CD4-positive, CD25-positive, alpha-beta regulatory T cell (primary cell): ENCODE measurements at regions not wholly inside any gene's neighbourhood (a gene's known extent, or its start where the extent isn't known, plus 50 kb on each side); places are given as distances from the start of the nearest gene placed in this dataset.

Experiments
- ATAC-seq, 2 donors: fragments of 150-1000 bp; cut with Tn5 transposase; one replicate each; pipeline ENCODE4 v1.10.0; 2021; ENCODE audit warnings: low read depth in 2 of 2, moderate number of reproducible peaks in 2 of 2, moderate library complexity in 1 of 2
- DNase-seq, 3 donors: peaks; one replicate each; pipeline versions ENCODE4 v3.0.0 to v3.0.0-alpha.2; 2012 to 2022; ENCODE audit warnings: mixed read lengths in 1 of 3
- H3K27ac ChIP-seq: one replicate; pipeline ENCODE4 v1.7.0; 2013; ENCODE audit warnings: mild to moderate bottlenecking, low read length; ENCODE audit not compliant: insufficient read depth, poor library complexity, severe bottlenecking
- H3K27me3 ChIP-seq: one replicate; pipeline ENCODE4 v1.7.0; 2013; ENCODE audit warnings: low read length; ENCODE audit not compliant: control insufficient read depth, insufficient read depth
- H3K36me3 ChIP-seq: one replicate; pipeline ENCODE4 v1.7.0; 2013; ENCODE audit warnings: mild to moderate bottlenecking, low read length, moderate library complexity; ENCODE audit not compliant: control insufficient read depth, insufficient read depth
- H3K4me1 ChIP-seq: 2 replicates; pipeline ENCODE4 v1.7.0; 2013; ENCODE audit warnings: mild to moderate bottlenecking, low read length; ENCODE audit not compliant: insufficient read depth, control insufficient read depth, poor library complexity, severe bottlenecking
- H3K4me3 ChIP-seq: one replicate; pipeline ENCODE4 v1.7.0; 2013; ENCODE audit warnings: low read depth, mild to moderate bottlenecking, low read length, moderate library complexity
- H3K9me3 ChIP-seq, 2 experiments: 1 replicate in 1 of 2; 2 replicates in 1 of 2; pipeline ENCODE4 v1.7.0; 2013; ENCODE audit warnings: low read length in 2 of 2, mild to moderate bottlenecking in 1 of 2, moderate library complexity in 1 of 2; ENCODE audit not compliant: control insufficient read depth in 2 of 2
- H3K27ac Mint-ChIP-seq, 3 donors: one replicate each; pipeline ENCODE4 v1.8.0; 2020 to 2022; ENCODE audit warnings: mild to moderate bottlenecking in 3 of 3, mixed read lengths in 3 of 3, moderate library complexity in 2 of 3
- H3K27me3 Mint-ChIP-seq: one replicate; pipeline ENCODE4 v1.8.0; 2022; ENCODE audit warnings: mild to moderate bottlenecking, mixed read lengths
- H3K36me3 Mint-ChIP-seq: one replicate; pipeline ENCODE4 v1.8.0; 2020; ENCODE audit warnings: mixed read lengths
- H3K4me1 Mint-ChIP-seq, 4 donors: one replicate each; pipeline ENCODE4 v1.8.0; 2020 to 2022; ENCODE audit warnings: mixed read lengths in 4 of 4, mild to moderate bottlenecking in 1 of 4
- H3K4me3 Mint-ChIP-seq, 4 donors: one replicate each; pipeline ENCODE4 v1.8.0; 2020 to 2022; ENCODE audit warnings: mild to moderate bottlenecking in 4 of 4, mixed read lengths in 4 of 4, moderate library complexity in 3 of 4
- H3K9me3 Mint-ChIP-seq, 7 donors: one replicate each; pipeline ENCODE4 v1.8.0; 2020 to 2022; ENCODE audit warnings: mixed read lengths in 7 of 7, mild to moderate bottlenecking in 3 of 7, moderate library complexity in 2 of 7

DNA sequence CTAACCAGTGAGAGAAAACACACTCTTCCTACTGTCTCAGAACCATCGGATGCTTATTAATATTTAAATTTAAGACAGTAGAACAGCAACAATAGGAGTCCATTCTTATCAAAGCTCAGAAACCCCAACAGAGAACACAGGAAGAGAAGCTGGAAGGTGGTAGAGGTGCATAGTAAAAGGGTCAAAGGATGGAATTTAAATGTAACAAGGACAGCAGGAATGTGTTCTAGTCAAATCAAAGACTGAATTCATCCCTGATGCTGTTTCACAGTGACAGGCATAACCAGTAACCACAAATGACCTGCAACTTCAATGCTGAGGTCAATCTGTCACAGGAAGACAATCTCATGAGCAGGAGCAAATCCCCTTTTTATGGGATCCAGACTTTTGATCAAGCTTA lies 1259.7 kb downstream of the XPNPEP1 start:
- no peak for ATAC-seq
- H3K27ac ChIP-seq, result no peak overlapping the region
- peaks cover 0 to 24% (median 2%) of the 10 kb centered on the region in 7 donors for H3K9me3 Mint-ChIP-seq
- no peaks in the 10 kb centered on the region for H3K4me1 Mint-ChIP-seq
- H3K4me3 ChIP-seq, result no peak overlapping the region
- no peak for DNase-seq
- H3K4me1 ChIP-seq, result no peaks in the 10 kb centered on the region
- H3K36me3 Mint-ChIP-seq, result no peaks in the 10 kb centered on the region
- H3K36me3 ChIP-seq, result no peaks in the 10 kb centered on the region
- no peak overlapping the region for H3K4me3 Mint-ChIP-seq
- H3K27me3 ChIP-seq, result no peaks in the 10 kb centered on the region
- H3K9me3 ChIP-seq, result no peaks in the 10 kb centered on the region
- no peaks in the 10 kb centered on the region for H3K27me3 Mint-ChIP-seq
- H3K27ac Mint-ChIP-seq, result no peak overlapping the region

DNA sequence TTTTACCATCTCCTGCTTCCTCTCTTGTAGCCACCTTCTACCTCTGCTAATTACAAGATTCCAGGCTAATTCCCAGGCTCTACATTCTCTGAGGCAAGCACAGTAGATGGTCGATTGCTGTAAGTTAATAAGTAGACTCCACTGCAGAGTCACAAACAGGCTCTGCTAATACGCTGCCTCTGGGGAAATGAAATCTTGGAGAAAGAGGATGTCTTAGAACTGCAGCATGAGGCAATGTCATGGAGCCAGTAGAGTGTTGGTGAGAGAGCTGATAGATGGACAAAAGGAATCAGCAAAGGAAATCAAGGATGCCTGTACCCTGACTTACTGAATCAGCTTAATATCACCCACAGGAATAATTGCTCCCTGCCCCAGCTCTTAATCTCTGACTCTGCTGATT lies 1260.3 kb downstream of the XPNPEP1 start:
- ATAC-seq, result no peak
- Histone ChIP-seq H3K4me1 (no peaks in the 10 kb centered on the region), H3K27me3 (no peaks in the 10 kb centered on the region), H3K27ac (no peak overlapping the region), H3K36me3 (no peaks in the 10 kb centered on the region), H3K9me3 (no peaks in the 10 kb centered on the region), H3K4me3 (no peak overlapping the region)
- Mint-ChIP-seq H3K36me3 (no peaks in the 10 kb centered on the region), H3K4me1 (no peaks in the 10 kb centered on the region), H3K9me3 (peaks cover 0 to 24% (median 2%) of the 10 kb centered on the region in 7 donors), H3K27ac (no peak overlapping the region), H3K4me3 (no peak overlapping the region), H3K27me3 (no peaks in the 10 kb centered on the region)
- DNase-seq, result no peak

GRCh38 chr10:108655057-108655456 lies 1268.3 kb downstream of the XPNPEP1 start:
- Histone ChIP-seq H3K4me3 (no peak overlapping the region), H3K4me1 (no peaks in the 10 kb centered on the region), H3K27ac (no peak overlapping the region), H3K36me3 (no peaks in the 10 kb centered on the region), H3K9me3 (peaks cover 0 to 3% of the 10 kb centered on the region in 2 experiments), H3K27me3 (no peaks in the 10 kb centered on the region)
- H3K27ac Mint-ChIP-seq, result no peak overlapping the region
- no peak for DNase-seq
- no peak for ATAC-seq
- peaks cover 0 to 25% (median 5%) of the 10 kb centered on the region in 7 donors for H3K9me3 Mint-ChIP-seq
- no peak overlapping the region for H3K4me3 Mint-ChIP-seq
- no peaks in the 10 kb centered on the region for H3K4me1 Mint-ChIP-seq
- H3K27me3 Mint-ChIP-seq, result no peaks in the 10 kb centered on the region
- H3K36me3 Mint-ChIP-seq, result no peaks in the 10 kb centered on the region

DNA sequence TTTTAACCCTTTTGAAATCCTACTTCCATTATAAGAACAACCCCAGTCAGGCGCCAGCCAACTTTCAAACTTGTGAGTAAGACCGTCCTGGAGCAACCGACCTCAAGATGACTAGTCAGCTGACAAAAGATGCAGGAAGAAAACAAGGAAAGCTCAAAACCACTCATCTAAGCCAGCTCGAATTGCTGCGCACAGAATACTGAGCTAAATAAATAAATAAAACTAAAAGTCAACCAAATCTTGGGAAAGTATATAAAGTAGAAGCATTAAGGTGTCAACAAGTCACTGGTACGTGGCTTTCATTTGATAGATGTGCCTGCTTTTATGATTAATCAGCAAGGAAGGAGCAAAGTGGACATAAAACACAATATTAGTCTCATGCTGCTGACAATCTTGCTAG lies 1269.8 kb downstream of the XPNPEP1 start:
- H3K4me3 ChIP-seq, result no peak overlapping the region
- peaks cover 0 to 3% of the 10 kb centered on the region in 2 experiments for H3K9me3 ChIP-seq
- Mint-ChIP-seq H3K27me3 (no peaks in the 10 kb centered on the region), H3K4me3 (no peak overlapping the region), H3K36me3 (no peaks in the 10 kb centered on the region), H3K27ac (no peak overlapping the region), H3K9me3 (peaks cover 0 to 17% (median 5%) of the 10 kb centered on the region in 7 donors), H3K4me1 (no peaks in the 10 kb centered on the region)
- ATAC-seq (no peak), DNase-seq (no peak)
- no peak overlapping the region for H3K27ac ChIP-seq
- H3K27me3 ChIP-seq, result no peaks in the 10 kb centered on the region
- H3K36me3 ChIP-seq, result no peaks in the 10 kb centered on the region
- no peaks in the 10 kb centered on the region for H3K4me1 ChIP-seq

DNA sequence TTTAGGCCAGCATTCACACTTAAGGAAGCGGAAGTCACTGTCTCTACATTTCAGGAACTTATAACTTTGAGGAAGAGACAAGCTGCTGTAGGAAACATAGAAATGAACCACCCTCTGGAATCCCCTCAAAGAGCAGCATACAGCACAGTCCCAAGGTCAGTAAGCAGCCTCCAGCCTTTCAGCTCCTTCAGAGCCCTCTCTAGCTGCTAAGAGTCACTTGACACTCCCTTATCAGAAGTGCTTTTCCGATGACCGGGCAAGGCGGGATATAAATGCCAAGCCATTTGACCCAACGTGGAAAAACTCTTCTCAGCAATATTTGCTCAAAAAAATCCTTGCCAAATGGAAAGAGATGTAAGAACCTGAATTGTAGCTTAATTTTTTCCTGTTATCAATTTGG lies 1284.3 kb downstream of the XPNPEP1 start:
- Mint-ChIP-seq H3K36me3 (no peaks in the 10 kb centered on the region), H3K27ac (no peak overlapping the region), H3K27me3 (no peaks in the 10 kb centered on the region), H3K4me1 (no peaks in the 10 kb centered on the region), H3K9me3 (peaks cover 2 to 27% (median 7%) of the 10 kb centered on the region in 7 donors), H3K4me3 (no peak overlapping the region)
- Histone ChIP-seq H3K36me3 (no peaks in the 10 kb centered on the region), H3K27ac (no peak overlapping the region), H3K27me3 (no peaks in the 10 kb centered on the region), H3K9me3 (no peaks in the 10 kb centered on the region), H3K4me1 (no peaks in the 10 kb centered on the region), H3K4me3 (no peak overlapping the region)
- ATAC-seq (no peak), DNase-seq (no peak)

GRCh38 chr10:108638225-108638624 lies 1285.1 kb downstream of the XPNPEP1 start:
- Mint-ChIP-seq H3K9me3 (peaks cover 2 to 23% (median 6%) of the 10 kb centered on the region in 7 donors), H3K36me3 (no peaks in the 10 kb centered on the region), H3K27me3 (no peaks in the 10 kb centered on the region), H3K4me1 (no peaks in the 10 kb centered on the region), H3K4me3 (no peak overlapping the region), H3K27ac (no peak overlapping the region)
- Histone ChIP-seq H3K9me3 (no peaks in the 10 kb centered on the region), H3K27ac (no peak overlapping the region), H3K27me3 (no peaks in the 10 kb centered on the region), H3K36me3 (no peaks in the 10 kb centered on the region), H3K4me3 (no peak overlapping the region), H3K4me1 (no peaks in the 10 kb centered on the region)
- DNase-seq, result no peak
- ATAC-seq, result no peak

DNA sequence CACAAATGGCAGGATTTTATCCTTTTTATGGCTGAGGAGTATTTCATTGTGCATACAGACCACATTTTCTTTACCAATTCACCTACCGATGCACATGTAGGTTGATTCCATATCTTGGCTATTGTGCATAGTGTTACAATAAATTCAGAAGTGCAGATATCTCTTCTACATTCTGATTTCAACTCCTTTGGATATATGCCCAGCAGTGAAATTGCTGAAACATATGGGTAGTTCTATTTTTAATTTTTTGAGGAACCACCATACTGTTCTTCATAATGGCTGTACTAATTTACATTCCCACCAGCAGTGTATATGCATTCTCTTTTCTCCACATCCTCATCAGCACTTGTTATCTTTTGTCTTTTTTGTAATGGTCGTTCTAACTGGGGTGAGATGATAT lies 1290.3 kb downstream of the XPNPEP1 start:
- H3K9me3 Mint-ChIP-seq, result peaks cover 0 to 26% (median 7%) of the 10 kb centered on the region in 7 donors
- Histone ChIP-seq H3K27ac (no peak overlapping the region), H3K4me3 (no peak overlapping the region), H3K4me1 (no peaks in the 10 kb centered on the region), H3K36me3 (no peaks in the 10 kb centered on the region), H3K9me3 (no peaks in the 10 kb centered on the region), H3K27me3 (no peaks in the 10 kb centered on the region)
- DNase-seq (no peak), ATAC-seq (no peak)
- no peaks in the 10 kb centered on the region for H3K27me3 Mint-ChIP-seq
- no peaks in the 10 kb centered on the region for H3K36me3 Mint-ChIP-seq
- no peak overlapping the region for H3K27ac Mint-ChIP-seq
- H3K4me3 Mint-ChIP-seq, result no peak overlapping the region
- H3K4me1 Mint-ChIP-seq, result no peaks in the 10 kb centered on the region

- Mint-ChIP-seq H3K9me3 (peaks cover 0 to 25% (median 7%) of the 10 kb centered on the region in 7 donors), H3K4me1 (no peaks in the 10 kb centered on the region), H3K27me3 (no peaks in the 10 kb centered on the region), H3K4me3 (no peak overlapping the region), H3K36me3 (no peaks in the 10 kb centered on the region), H3K27ac (no peak overlapping the region)
- no peak for DNase-seq
- no peaks in the 10 kb centered on the region for H3K36me3 ChIP-seq
- no peak overlapping the region for H3K27ac ChIP-seq
- ATAC-seq, result no peak
- no peak overlapping the region for H3K4me3 ChIP-seq
- no peaks in the 10 kb centered on the region for H3K4me1 ChIP-seq
- no peaks in the 10 kb centered on the region for H3K9me3 ChIP-seq
- no peaks in the 10 kb centered on the region for H3K27me3 ChIP-seq
These were observed 1291.2 kb downstream of the XPNPEP1 start for GRCh38 chr10:108632144-108632543.
